AG04449 (cell line): ENCODE measurements at regions not wholly inside any gene's neighbourhood (a gene's known extent, or its start where the extent isn't known, plus 50 kb on each side); places are given as distances from the start of the nearest gene placed in this dataset.
"Not testable (repeated sequence)": the region's sequence is repeated elsewhere in the genome, so short reads cannot be mapped to it uniquely, and the experiment has no call there.

ENCODE experiments used
- CTCF ChIA-PET: fragments of 350-600 bp; formaldehyde crosslinking; extraction: SDS; loops from one replicate; lab custom pipeline; 2021; ENCODE audit warnings: antibody characterized with exemption; lab: Yijun Ruan, JAX
- POLR2A ChIA-PET: fragments of 400-600, 350-600 bp; formaldehyde crosslinking; extraction: SDS; loops from one replicate; lab custom pipeline; 2020; ENCODE audit warnings: antibody characterized with exemption, inconsistent platforms; lab: Yijun Ruan, JAX
- DNase-seq: peaks from one replicate; pipeline ENCODE4 v3.0.0-alpha.2; 2010; ENCODE audit warnings: low read depth, low spot score
- H3K4me3 ChIP-seq: 2 replicates; pipeline ENCODE4 v1.5.1; 2011; ENCODE audit warnings: low read depth, mild to moderate bottlenecking, control low read depth, low read length
- CTCF ChIP-seq: IDR thresholded peaks from one replicate; pipeline ENCODE4 v1.5.1; 2011; ENCODE audit warnings: mild to moderate bottlenecking, moderate library complexity, low read length, control low read depth, inconsistent platforms; ENCODE audit not compliant: insufficient read depth; ENCODE audit errors: missing control alignments

- ChIA-PET POLR2A (no interaction called here), CTCF (no interaction called here)
- DNase-seq = no peak
- H3K4me3 ChIP-seq = no peak overlapping the region
- TF ChIP-seq CTCF = no peak
Observed at GRCh38 chr4:141548791-141549190, 87.6 kb upstream of the IL15 start.

GRCh38 chr4:141560056-141560455, 76.3 kb upstream of the IL15 start:
- CTCF ChIA-PET = no interaction called here
- POLR2A ChIA-PET = no interaction called here
- H3K4me3 ChIP-seq = no peak overlapping the region
- DNase-seq = no peak
- TF ChIP-seq CTCF = no peak

GRCh38 chr4:141562649-141563048, 73.7 kb upstream of the IL15 start:
- ChIA-PET CTCF (interaction anchor here (1.0 kb wide), 1 partner anchor 19 kb away, joined by 3 read pairs; no protein-coding TSS in a partner anchor), POLR2A (no interaction called here)
- DNase-seq = no peak
- H3K4me3 ChIP-seq = no peak overlapping the region
- TF ChIP-seq CTCF = no peak

GRCh38 chr4:141563723-141564122, 72.7 kb upstream of the IL15 start:
- ChIA-PET POLR2A (no interaction called here), CTCF (no interaction called here)
- no peak for DNase-seq
- H3K4me3 ChIP-seq = no peak overlapping the region
- no peak for TF ChIP-seq CTCF

- CTCF ChIA-PET = interaction anchor here (1.2 to 1.4 kb wide), 2 partner anchors 20 to 216 kb away, joined by 3 read pairs; no protein-coding TSS in a partner anchor
- POLR2A ChIA-PET, H3K4me3 ChIP-seq, DNase-seq: not testable (repeated sequence)
Observed at GRCh38 chr4:141564961-141565360, 71.4 kb upstream of the IL15 start.

- CTCF ChIA-PET = interaction anchor here (1.2 to 1.4 kb wide), 2 partner anchors 20 to 216 kb away, joined by 3 read pairs; no protein-coding TSS in a partner anchor
- POLR2A ChIA-PET = no interaction called here
- no peak overlapping the region for H3K4me3 ChIP-seq
- no peak for DNase-seq
- no peak for TF ChIP-seq CTCF
Observed at GRCh38 chr4:141565379-141566089, 70.8 kb upstream of the IL15 start.
